Peyer's patch (tissue), 4 donors: ENCODE measurements at regions not wholly inside any gene's neighbourhood (a gene's known extent, or its start where the extent isn't known, plus 50 kb on each side); places are given as distances from the start of the nearest gene placed in this dataset.
"Not testable (repeated sequence)": the region's sequence is repeated elsewhere in the genome, so short reads cannot be mapped to it uniquely, and the experiment has no call there.

Experiments
- DNase-seq, 3 donors: peaks; one replicate each; pipeline ENCODE4 v3.0.0-alpha.2; 2017 to 2019
- H3K27ac ChIP-seq, 4 donors: fragments of 200-600 bp; sonication (generic); one replicate each; pipeline ENCODE4 v1.5.1; 2016 to 2019
- H3K27me3 ChIP-seq, 2 donors: fragments of 200-600 bp; sonication (generic); one replicate each; pipeline ENCODE4 v1.5.1; 2019
- H3K36me3 ChIP-seq, 3 donors: fragments of 200-600 bp; sonication (generic); one replicate each; pipeline ENCODE4 v1.5.1; 2016 to 2019
- H3K4me1 ChIP-seq, 4 donors: fragments of 200-600 bp; sonication (generic); one replicate each; pipeline ENCODE4 v1.5.1; 2016 to 2019
- H3K4me3 ChIP-seq, 4 donors: fragments of 200-600 bp; sonication (generic); 1 replicate in 3 of 4; 2 replicates in 1 of 4; pipeline ENCODE4 v1.5.1; 2016 to 2019; ENCODE audit warnings: mild to moderate bottlenecking in 1 of 4
- H3K9me3 ChIP-seq, 4 donors: fragments of 200-600 bp; sonication (generic); one replicate each; pipeline ENCODE4 v1.5.1; 2016 to 2019; ENCODE audit warnings: mild to moderate bottlenecking in 1 of 4
- CTCF ChIP-seq, 6 experiments: fragments of 450-650 bp in 4 of 6; fragments of 200-600 bp in 2 of 6; sonication (generic) in 1 of 6; IDR thresholded peaks; one replicate each; pipeline ENCODE4 v1.5.1; 2017 to 2019; ENCODE audit warnings: antibody characterized with exemption in 6 of 6, mild to moderate bottlenecking in 3 of 6, moderate library complexity in 1 of 6
- POLR2A ChIP-seq, 2 donors: fragments of 450-650 bp; IDR thresholded peaks; one replicate each; pipeline ENCODE4 v1.5.1; 2017; ENCODE audit warnings: antibody characterized with exemption in 2 of 2, mild to moderate bottlenecking in 2 of 2, moderate library complexity in 2 of 2
- small RNA-seq, 2 donors: library from RNA; depleted of rRNA; stranded (forward); fragments of <200 nt; gene quantifications; one replicate each; pipeline ENCODE3, GENCODE V24; 2016

GRCh38 chrX:140022482-140022881 lies 57.2 kb upstream of the CXorf66 start:
- no peak for DNase-seq
- Histone ChIP-seq H3K36me3 (no peaks in the 10 kb centered on the region), H3K27ac (no peak overlapping the region), H3K9me3 (no peaks in the 10 kb centered on the region), H3K27me3 (no peaks in the 10 kb centered on the region), H3K4me1 (no peaks in the 10 kb centered on the region), H3K4me3 (no peak overlapping the region)
- TF ChIP-seq POLR2A (IDR thresholded peaks at IDR 0.05), result no peak
- TF ChIP-seq CTCF (IDR thresholded peaks at IDR 0.05), result no peak

- DNase-seq, H3K27ac ChIP-seq: not testable (repeated sequence)
Observed at GRCh38 chrX:140019134-140019533, 53.8 kb upstream of the CXorf66 start.

More at GRCh38 chrX:140019134-140019533, 53.8 kb upstream of the CXorf66 start:
- H3K27me3 ChIP-seq, H3K4me1 ChIP-seq, H3K9me3 ChIP-seq, H3K4me3 ChIP-seq, H3K36me3 ChIP-seq: not testable (repeated sequence)

Small RNAs in the stretch of these regions (small RNA-seq; reads per million reads assigned to genes)
- gene RN7SL727P, result 0 reads per million in 2 donors
